Progenitor cell of endocrine pancreas (in vitro differentiated cells): ENCODE measurements at regions not wholly inside any gene's neighbourhood (a gene's known extent, or its start where the extent isn't known, plus 50 kb on each side); places are given as distances from the start of the nearest gene placed in this dataset.

Experiments used
- DNase-seq: peaks from one replicate; pipeline ENCODE4 v3.0.0; 2021; ENCODE audit warnings: low spot score; ENCODE audit not compliant: unreplicated experiment
- H3K27ac Mint-ChIP-seq: 2 replicates; pipeline ENCODE4 v1.8.0; 2021; ENCODE audit warnings: mild to moderate bottlenecking, moderate library complexity, mixed read lengths
- H3K27me3 Mint-ChIP-seq: 2 replicates; pipeline ENCODE4 v1.8.0; 2021; ENCODE audit warnings: mixed read lengths
- H3K36me3 Mint-ChIP-seq: 2 replicates; pipeline ENCODE4 v1.8.0; 2022; ENCODE audit warnings: mixed read lengths; ENCODE audit not compliant: insufficient read depth
- H3K4me1 Mint-ChIP-seq: 2 replicates; pipeline ENCODE4 v1.8.0; 2021; ENCODE audit warnings: low read depth, mixed read lengths
- H3K4me3 Mint-ChIP-seq: 2 replicates; pipeline ENCODE4 v1.8.0; 2021; ENCODE audit warnings: low read depth, mild to moderate bottlenecking, moderate library complexity, mixed read lengths
- H3K9me3 Mint-ChIP-seq: 2 replicates; pipeline ENCODE4 v1.8.0; 2021; ENCODE audit warnings: low read depth, mixed read lengths
- CTCF ChIP-seq: fragments of 200-600 bp; sonication (generic); IDR thresholded peaks from one replicate; pipeline ENCODE4 v1.5.0; 2021; ENCODE audit warnings: antibody characterized with exemption, mild to moderate bottlenecking; ENCODE audit not compliant: unreplicated experiment

GRCh38 chr1:232462213-232462612, 167.7 kb downstream of the SIPA1L2 start:
- no peaks in the 10 kb centered on the region for H3K9me3 Mint-ChIP-seq
- H3K27ac Mint-ChIP-seq: no peak overlapping the region

GRCh38 chr1:232459826-232460225, 170.1 kb downstream of the SIPA1L2 start:
- Mint-ChIP-seq H3K4me3 (no peak overlapping the region), H3K4me1 (peaks cover 28% of the 10 kb centered on the region), H3K27ac (peak overlapping the region; percentile 3), H3K36me3 (peaks cover 19% of the 10 kb centered on the region), H3K27me3 (no peaks in the 10 kb centered on the region), H3K9me3 (no peaks in the 10 kb centered on the region)
- no peak for TF ChIP-seq CTCF
- DNase-seq: no peak

More at GRCh38 chr1:232462213-232462612, 167.7 kb downstream of the SIPA1L2 start:
- Mint-ChIP-seq H3K4me1 (peaks cover 24% of the 10 kb centered on the region), H3K27me3 (no peaks in the 10 kb centered on the region), H3K4me3 (no peak overlapping the region), H3K36me3 (peaks cover 28% of the 10 kb centered on the region)
- no peak for TF ChIP-seq CTCF
- DNase-seq: no peak

GRCh38 chr1:232459087-232459486, 170.8 kb downstream of the SIPA1L2 start:
- H3K4me3 Mint-ChIP-seq: no peak overlapping the region
- H3K4me1 Mint-ChIP-seq: peaks cover 21% of the 10 kb centered on the region
- H3K36me3 Mint-ChIP-seq: peaks cover 16% of the 10 kb centered on the region
- DNase-seq: no peak
- H3K27ac Mint-ChIP-seq: no peak overlapping the region
- no peaks in the 10 kb centered on the region for H3K27me3 Mint-ChIP-seq
- no peaks in the 10 kb centered on the region for H3K9me3 Mint-ChIP-seq
- TF ChIP-seq CTCF: no peak

- H3K4me3 Mint-ChIP-seq: no peak overlapping the region
- no peak for DNase-seq
- TF ChIP-seq CTCF: no peak
- H3K27me3 Mint-ChIP-seq: no peaks in the 10 kb centered on the region
- H3K36me3 Mint-ChIP-seq: peaks cover 13% of the 10 kb centered on the region
- peaks cover 10% of the 10 kb centered on the region for H3K4me1 Mint-ChIP-seq
- H3K9me3 Mint-ChIP-seq: no peaks in the 10 kb centered on the region
- H3K27ac Mint-ChIP-seq: no peak overlapping the region
Observed at GRCh38 chr1:232457595-232457994, 172.3 kb downstream of the SIPA1L2 start.

- DNase-seq: no peak
- Mint-ChIP-seq H3K27ac (no peak overlapping the region), H3K27me3 (no peaks in the 10 kb centered on the region), H3K9me3 (no peaks in the 10 kb centered on the region), H3K36me3 (peaks cover 12% of the 10 kb centered on the region), H3K4me1 (peaks cover 16% of the 10 kb centered on the region), H3K4me3 (no peak overlapping the region)
- no peak for TF ChIP-seq CTCF
Observed at GRCh38 chr1:232456714-232457113, 173.2 kb downstream of the SIPA1L2 start.
